ENCODE measurements at regions not wholly inside any gene's neighbourhood (a gene's known extent, or its start where the extent isn't known, plus 50 kb on each side); places are given as distances from the start of the nearest gene placed in this dataset.

- TF ChIP-seq CTCF (IDR thresholded peaks at IDR 0.05): no peak
Observed at GRCh38 chr16:13291591-13292333, 390.4 kb downstream of the SHISA9 start.

- TF ChIP-seq CTCF (IDR thresholded peaks at IDR 0.05): no peak
Observed at GRCh38 chr16:13296206-13296605, 394.8 kb downstream of the SHISA9 start.

GRCh38 chr16:13298666-13299065 is 397.3 kb downstream of the SHISA9 start:
- no peak for TF ChIP-seq CTCF (IDR thresholded peaks at IDR 0.05)

- TF ChIP-seq CTCF (IDR thresholded peaks at IDR 0.05): no peak
Observed at GRCh38 chr16:13300066-13300840, 398.9 kb downstream of the SHISA9 start.

GRCh38 chr16:13305019-13305755 is 403.8 kb downstream of the SHISA9 start:
- no peak for TF ChIP-seq CTCF (IDR thresholded peaks at IDR 0.05)

GRCh38 chr16:13306161-13306995 is 405.0 kb downstream of the SHISA9 start:
- no peak for TF ChIP-seq CTCF (IDR thresholded peaks at IDR 0.05)

GRCh38 chr16:13307255-13307654 is 405.9 kb downstream of the SHISA9 start:
- TF ChIP-seq CTCF (IDR thresholded peaks at IDR 0.05): no peak

Data from LNCAP (cell line).